ENCODE measurements at regions not wholly inside any gene's neighbourhood (a gene's known extent, or its start where the extent isn't known, plus 50 kb on each side); places are given as distances from the start of the nearest gene placed in this dataset.
"Not testable (repeated sequence)": the region's sequence is repeated elsewhere in the genome, so short reads cannot be mapped to it uniquely, and the experiment has no call there.

DNA sequence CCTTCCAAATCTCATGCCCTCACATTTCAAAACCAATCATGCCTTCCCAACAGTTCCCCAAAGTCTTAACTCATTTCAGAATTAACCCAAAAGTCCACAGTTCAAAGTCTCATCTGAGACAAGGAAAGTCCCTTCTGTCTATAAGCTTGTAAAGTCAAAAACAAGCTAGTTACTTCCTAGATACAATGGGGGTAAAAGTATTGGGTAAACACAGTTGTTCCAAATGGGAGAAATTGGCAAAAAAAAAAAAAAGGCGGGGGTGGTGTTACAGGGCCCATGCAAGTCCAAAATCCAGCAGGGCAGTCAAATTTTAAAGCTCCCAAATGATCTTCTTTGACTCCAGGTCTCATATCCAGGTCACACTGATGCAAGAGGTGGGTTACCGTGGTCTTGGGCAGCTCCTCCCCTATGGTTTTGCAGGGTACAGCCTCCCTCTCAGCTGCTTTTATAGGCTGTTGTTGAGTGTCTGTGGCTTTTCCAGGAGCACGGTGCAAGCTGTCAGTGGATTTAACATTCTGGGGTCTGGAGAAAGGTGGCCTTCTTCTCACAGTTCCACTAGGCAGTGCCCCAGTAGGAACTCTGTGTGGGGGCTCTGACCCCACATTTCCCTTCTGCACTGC, 110.3 kb upstream of the MDM1 start:
- TF ChIP-seq POLR2A, POLR2AphosphoS5 (IDR thresholded peaks at IDR 0.05; ENCODE audit: low read depth, low read length): not testable (repeated sequence)

Measured in GM12892 (cell line).